Ascending aorta (tissue), 2 donors: ENCODE measurements at regions not wholly inside any gene's neighbourhood (a gene's known extent, or its start where the extent isn't known, plus 50 kb on each side); places are given as distances from the start of the nearest gene placed in this dataset.

Experiments used
- DNase-seq, 2 donors: peaks; one replicate each; pipeline ENCODE4 v3.0.0-alpha.2; 2019; ENCODE audit warnings: low spot score in 2 of 2
- H3K27ac ChIP-seq, 2 donors: fragments of 200-600 bp; sonication (generic); one replicate each; pipeline ENCODE4 v1.5.1; 2016 to 2017; ENCODE audit warnings: mild to moderate bottlenecking in 1 of 2
- H3K27me3 ChIP-seq: fragments of 200-600 bp; sonication (generic); one replicate; pipeline ENCODE4 v1.5.1; 2017
- H3K36me3 ChIP-seq, 2 donors: fragments of 200-600 bp; sonication (generic); one replicate each; pipeline ENCODE4 v1.5.1; 2016
- H3K4me1 ChIP-seq, 2 donors: fragments of 200-600 bp; sonication (generic); one replicate each; pipeline ENCODE4 v1.5.1; 2016 to 2017; ENCODE audit warnings: mild to moderate bottlenecking in 1 of 2
- H3K4me3 ChIP-seq, 2 donors: fragments of 200-600 bp; sonication (generic); one replicate each; pipeline ENCODE4 v1.5.1; 2016 to 2017; ENCODE audit warnings: mild to moderate bottlenecking in 1 of 2
- H3K9me3 ChIP-seq, 2 donors: fragments of 200-600 bp; sonication (generic); one replicate each; pipeline ENCODE4 v1.5.1; 2016
- CTCF ChIP-seq, 3 experiments: fragments of 200-600 bp in 2 of 3; fragments of 450-650 bp in 1 of 3; sonication (generic) in 2 of 3; IDR thresholded peaks; one replicate each; pipeline ENCODE4 v1.5.1; 2016 to 2019; ENCODE audit warnings: antibody characterized with exemption in 3 of 3, mild to moderate bottlenecking in 1 of 3, moderate library complexity in 1 of 3
- intact Hi-C: fragments of 100-400 bp; cut with DNase I; formaldehyde crosslinking; loops from one replicate; pipeline ENCODE4 v1.15.1; 2023

DNA sequence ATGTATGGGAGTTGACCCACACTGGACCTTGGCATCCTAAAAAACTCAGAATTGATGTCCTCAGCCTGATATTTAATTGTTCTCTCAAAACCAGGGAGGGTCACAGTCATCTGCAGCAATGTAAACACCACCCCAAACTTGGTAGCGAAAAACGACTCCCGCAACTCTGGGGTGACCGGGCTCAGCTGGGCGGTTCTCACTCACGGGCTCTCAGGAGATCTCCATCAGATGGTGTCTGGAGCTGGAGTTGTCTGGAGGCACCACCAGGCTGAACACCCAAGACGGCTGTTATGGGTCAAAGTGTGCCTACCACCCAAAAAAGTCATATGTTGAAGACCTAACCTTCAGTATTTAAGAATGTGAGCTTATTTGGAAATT is 50.9 kb upstream of the NXT1 start:
- intact Hi-C loops = no loop called here
- TF ChIP-seq CTCF (IDR thresholded peaks at IDR 0.05) = no peak

DNA sequence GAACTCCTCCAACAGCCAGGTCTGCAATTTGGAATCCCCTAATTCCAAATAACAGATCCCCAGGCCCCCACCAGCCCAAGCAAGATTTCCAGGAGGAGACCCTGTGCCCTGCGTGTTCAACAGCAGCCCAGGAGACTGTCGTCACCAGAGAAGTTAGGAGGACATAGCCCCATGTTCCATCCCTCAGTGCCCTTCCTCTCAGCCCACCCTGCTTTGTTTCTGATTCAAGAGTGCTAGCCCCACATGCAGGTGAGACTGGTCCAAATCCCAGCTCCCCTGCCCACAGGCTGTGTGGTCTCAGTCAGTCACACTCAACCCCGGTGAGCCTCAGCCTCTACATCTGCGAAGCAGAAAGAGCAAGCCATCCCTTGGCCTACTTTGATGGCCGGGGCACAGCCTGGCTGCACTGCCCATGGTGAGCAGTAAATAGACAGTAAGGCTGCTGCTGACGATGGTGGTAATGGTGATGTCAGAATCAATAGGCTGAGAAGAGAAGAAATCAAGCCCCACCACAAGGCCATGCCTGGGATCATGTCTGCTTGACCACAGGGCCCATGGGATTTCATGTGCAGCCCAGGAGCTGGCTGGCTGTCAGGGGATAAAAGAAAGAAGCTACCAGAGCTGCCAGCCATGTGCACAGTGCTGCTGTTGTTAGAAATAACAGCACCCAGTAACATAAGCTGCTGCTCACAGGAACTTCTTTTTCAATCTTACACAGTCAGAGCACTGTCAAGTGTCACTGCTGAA is 51.5 kb upstream of the NXT1 start:
- no peak for DNase-seq
- no peak for TF ChIP-seq CTCF (IDR thresholded peaks at IDR 0.05)
- H3K27me3 ChIP-seq = no peaks in the 10 kb centered on the region

More for the DNA sequence above, 50.9 kb upstream of the NXT1 start:
- DNase-seq = no peak
- no peaks in the 10 kb centered on the region for H3K4me1 ChIP-seq
- no peaks in the 10 kb centered on the region for H3K27me3 ChIP-seq
- no peaks in the 10 kb centered on the region for H3K36me3 ChIP-seq
- H3K4me3 ChIP-seq = no peak overlapping the region
- no peaks in the 10 kb centered on the region for H3K9me3 ChIP-seq
- no peak overlapping the region for H3K27ac ChIP-seq

GRCh38 chr20:23298155-23298554 is 52.4 kb upstream of the NXT1 start:
- Histone ChIP-seq H3K27ac (no peak overlapping the region), H3K9me3 (no peaks in the 10 kb centered on the region), H3K4me1 (no peaks in the 10 kb centered on the region), H3K27me3 (no peaks in the 10 kb centered on the region), H3K36me3 (no peaks in the 10 kb centered on the region), H3K4me3 (no peak overlapping the region)
- intact Hi-C loops = no loop called here
- DNase-seq = no peak
- no peak for TF ChIP-seq CTCF (IDR thresholded peaks at IDR 0.05)

More for the DNA sequence above, 51.5 kb upstream of the NXT1 start:
- no peaks in the 10 kb centered on the region for H3K36me3 ChIP-seq
- no peak overlapping the region for H3K4me3 ChIP-seq
- intact Hi-C loops = no loop called here
- no peaks in the 10 kb centered on the region for H3K4me1 ChIP-seq
- H3K9me3 ChIP-seq = no peaks in the 10 kb centered on the region
- no peak overlapping the region for H3K27ac ChIP-seq

GRCh38 chr20:23296841-23297701 is 53.5 kb upstream of the NXT1 start:
- no peaks in the 10 kb centered on the region for H3K9me3 ChIP-seq
- H3K27ac ChIP-seq = no peak overlapping the region
- no peak for DNase-seq
- no peaks in the 10 kb centered on the region for H3K4me1 ChIP-seq
- no peaks in the 10 kb centered on the region for H3K36me3 ChIP-seq
- H3K4me3 ChIP-seq = no peak overlapping the region
- intact Hi-C loops = no loop called here
- H3K27me3 ChIP-seq = no peaks in the 10 kb centered on the region
- TF ChIP-seq CTCF (IDR thresholded peaks at IDR 0.05) = no peak

- Histone ChIP-seq H3K27me3 (no peaks in the 10 kb centered on the region), H3K27ac (no peak overlapping the region), H3K36me3 (no peaks in the 10 kb centered on the region), H3K4me1 (no peaks in the 10 kb centered on the region), H3K9me3 (no peaks in the 10 kb centered on the region), H3K4me3 (no peak overlapping the region)
- no peak for DNase-seq
- intact Hi-C loops = no loop called here
- no peak for TF ChIP-seq CTCF (IDR thresholded peaks at IDR 0.05)
Measured at GRCh38 chr20:23295934-23296333, 54.7 kb upstream of the NXT1 start.
